ENCODE measurements at regions not wholly inside any gene's neighbourhood (a gene's known extent, or its start where the extent isn't known, plus 50 kb on each side); places are given as distances from the start of the nearest gene placed in this dataset.

GRCh38 chr2:128818248-128818647 is 499.6 kb upstream of the HS6ST1 start:
- no peaks in the 10 kb centered on the region for H3K4me1 ChIP-seq
- FAIRE-seq (no peak), ATAC-seq (peak in 1 of 4 donors; percentile 62), DNase-seq (no peak)
- intact Hi-C loops (cut with DNase I): no loop called here
- TF ChIP-seq CTCF (IDR thresholded peaks at IDR 0.05): no peak
- no peak overlapping the region for H3K27ac ChIP-seq
- H3K27me3 ChIP-seq: no peaks in the 10 kb centered on the region
- 90 to 94% methylated on average over 2 of the region's 2 CpGs for WGBS, 2 donors
- H3K4me3 ChIP-seq: no peak overlapping the region
- no peaks in the 10 kb centered on the region for H3K36me3 ChIP-seq
- H3K9me3 ChIP-seq: no peaks in the 10 kb centered on the region

GRCh38 chr2:128818704-128819491 is 500.2 kb upstream of the HS6ST1 start:
- H3K27ac ChIP-seq: no peak overlapping the region
- ATAC-seq (no peak), DNase-seq (no peak), FAIRE-seq (no peak)
- no peaks in the 10 kb centered on the region for H3K9me3 ChIP-seq
- H3K27me3 ChIP-seq: no peaks in the 10 kb centered on the region
- H3K4me1 ChIP-seq: no peaks in the 10 kb centered on the region
- WGBS, 2 donors: 81 to 84% methylated on average over 11 of the region's 11 CpGs
- H3K4me3 ChIP-seq: no peak overlapping the region
- intact Hi-C loops (cut with DNase I): no loop called here
- no peaks in the 10 kb centered on the region for H3K36me3 ChIP-seq
- TF ChIP-seq CTCF (IDR thresholded peaks at IDR 0.05): no peak

- Histone ChIP-seq H3K36me3 (no peaks in the 10 kb centered on the region), H3K27me3 (no peaks in the 10 kb centered on the region), H3K4me1 (no peaks in the 10 kb centered on the region), H3K9me3 (no peaks in the 10 kb centered on the region), H3K4me3 (no peak overlapping the region), H3K27ac (no peak overlapping the region)
- TF ChIP-seq CTCF (IDR thresholded peaks at IDR 0.05): no peak
- no peak for ATAC-seq
- intact Hi-C loops (cut with DNase I): no loop called here
- 82 to 94% methylated on average over 4 of the region's 4 CpGs for WGBS, 2 donors
- DNase-seq: no peak
- no peak for FAIRE-seq
Observed at GRCh38 chr2:128820452-128820851, 501.8 kb upstream of the HS6ST1 start.

- WGBS, 2 donors: 92 to 100% methylated on average over 1 of the region's 1 CpG
- FAIRE-seq: no peak
- DNase-seq: peak in 1 of 6 donors; percentile 35
Observed at GRCh38 chr2:128821010-128821409, 502.3 kb upstream of the HS6ST1 start.

More at GRCh38 chr2:128821010-128821409, 502.3 kb upstream of the HS6ST1 start:
- no peaks in the 10 kb centered on the region for H3K4me1 ChIP-seq
- TF ChIP-seq CTCF (IDR thresholded peaks at IDR 0.05): no peak
- intact Hi-C loops (cut with DNase I): no loop called here
- no peak overlapping the region for H3K4me3 ChIP-seq
- no peaks in the 10 kb centered on the region for H3K36me3 ChIP-seq
- H3K27me3 ChIP-seq: no peaks in the 10 kb centered on the region
- H3K27ac ChIP-seq: no peak overlapping the region
- H3K9me3 ChIP-seq: no peaks in the 10 kb centered on the region
- ATAC-seq: no peak

All from pancreas (tissue), 10 donors.